ENCODE measurements at regions not wholly inside any gene's neighbourhood (a gene's known extent, or its start where the extent isn't known, plus 50 kb on each side); places are given as distances from the start of the nearest gene placed in this dataset.

DNA sequence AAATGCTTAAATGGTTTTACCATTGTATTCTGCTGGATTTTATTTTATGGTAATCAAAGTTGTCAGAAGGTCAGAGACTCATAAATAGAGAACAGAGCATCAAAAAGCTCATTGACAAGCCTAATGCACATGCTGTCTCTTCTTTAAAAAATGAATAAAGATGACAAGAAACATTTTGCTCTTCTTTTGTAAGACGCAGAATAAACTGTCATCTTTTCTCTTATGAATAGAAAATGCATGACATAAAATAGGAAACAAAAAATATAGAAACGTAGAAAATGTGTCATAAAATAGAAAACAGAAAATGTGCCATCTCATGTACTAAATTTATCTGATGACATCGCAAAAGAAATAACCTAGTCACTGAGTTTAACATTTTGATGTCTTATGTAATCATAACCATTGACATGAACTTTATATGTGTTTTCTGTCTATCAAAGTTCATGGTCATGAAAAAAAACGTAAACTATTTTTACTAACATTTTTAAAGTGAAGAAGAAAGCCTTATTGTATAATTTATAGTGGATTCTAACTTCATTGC lies 484.1 kb downstream of the TRIML1 start:
- no peak for TF ChIP-seq POLR2A (IDR thresholded peaks at IDR 0.05)
- TF ChIP-seq, protein P1, sequence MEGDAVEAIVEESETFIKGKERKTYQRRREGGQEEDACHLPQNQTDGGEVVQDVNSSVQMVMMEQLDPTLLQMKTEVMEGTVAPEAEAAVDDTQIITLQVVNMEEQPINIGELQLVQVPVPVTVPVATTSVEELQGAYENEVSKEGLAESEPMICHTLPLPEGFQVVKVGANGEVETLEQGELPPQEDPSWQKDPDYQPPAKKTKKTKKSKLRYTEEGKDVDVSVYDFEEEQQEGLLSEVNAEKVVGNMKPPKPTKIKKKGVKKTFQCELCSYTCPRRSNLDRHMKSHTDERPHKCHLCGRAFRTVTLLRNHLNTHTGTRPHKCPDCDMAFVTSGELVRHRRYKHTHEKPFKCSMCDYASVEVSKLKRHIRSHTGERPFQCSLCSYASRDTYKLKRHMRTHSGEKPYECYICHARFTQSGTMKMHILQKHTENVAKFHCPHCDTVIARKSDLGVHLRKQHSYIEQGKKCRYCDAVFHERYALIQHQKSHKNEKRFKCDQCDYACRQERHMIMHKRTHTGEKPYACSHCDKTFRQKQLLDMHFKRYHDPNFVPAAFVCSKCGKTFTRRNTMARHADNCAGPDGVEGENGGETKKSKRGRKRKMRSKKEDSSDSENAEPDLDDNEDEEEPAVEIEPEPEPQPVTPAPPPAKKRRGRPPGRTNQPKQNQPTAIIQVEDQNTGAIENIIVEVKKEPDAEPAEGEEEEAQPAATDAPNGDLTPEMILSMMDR (IDR thresholded peaks at IDR 0.05): no peak

Measured in thyroid gland (tissue), 4 donors.